Activated CD4-positive, CD25-positive, alpha-beta regulatory T cell treated with anti-CD3 and anti-CD28 coated beads, Interleukin-2, amount 50 U/mL, for 24 hours (primary cell): ENCODE measurements at regions not wholly inside any gene's neighbourhood (a gene's known extent, or its start where the extent isn't known, plus 50 kb on each side); places are given as distances from the start of the nearest gene placed in this dataset.
A peak's percentile ranks its signal among the peaks of the same experiment; 100 is the strongest.

Experiments
- ATAC-seq, 2 donors: fragments of 150-1000 bp; cut with Tn5 transposase; one replicate each; pipeline ENCODE4 v1.10.0; 2021; ENCODE audit warnings: mild to moderate bottlenecking in 1 of 2, moderate library complexity in 1 of 2

DNA sequence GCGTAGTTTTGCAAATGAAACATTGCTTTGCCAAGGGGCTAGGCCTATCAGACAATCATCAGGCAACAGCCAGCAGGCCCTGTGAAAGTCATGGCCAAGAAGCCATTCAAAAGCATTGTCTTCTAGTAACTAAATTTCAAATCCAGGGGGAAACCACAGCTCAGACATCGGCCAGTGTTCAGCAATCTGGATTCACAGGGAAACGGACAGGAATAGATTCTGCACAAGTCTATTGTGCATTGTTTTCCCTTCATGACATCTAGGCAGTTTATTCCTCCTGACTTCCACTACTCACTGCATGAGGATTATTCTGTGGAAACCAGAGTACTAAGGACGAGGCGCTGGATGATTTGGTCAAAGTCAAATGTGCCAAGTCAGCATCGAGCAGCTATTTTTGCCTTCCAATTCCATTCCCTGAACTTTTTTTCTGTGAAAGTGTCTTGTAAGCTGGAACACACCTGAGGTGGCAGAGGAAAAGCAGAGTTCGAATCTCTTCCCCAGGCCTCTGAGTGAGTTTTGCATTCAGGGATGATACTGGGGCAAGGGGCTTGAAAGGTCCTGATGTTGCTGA lies 75.4 kb downstream of the VCPKMT start:
- ATAC-seq: no peak

GRCh38 chr14:50041980-50042379 lies 74.4 kb downstream of the VCPKMT start:
- ATAC-seq: no peak

- ATAC-seq: no peak
These were observed 72.2 kb downstream of the VCPKMT start for GRCh38 chr14:50044042-50044651.

GRCh38 chr14:50045039-50045711 lies 71.2 kb downstream of the VCPKMT start:
- peak; percentile 76 to 79 for ATAC-seq

DNA sequence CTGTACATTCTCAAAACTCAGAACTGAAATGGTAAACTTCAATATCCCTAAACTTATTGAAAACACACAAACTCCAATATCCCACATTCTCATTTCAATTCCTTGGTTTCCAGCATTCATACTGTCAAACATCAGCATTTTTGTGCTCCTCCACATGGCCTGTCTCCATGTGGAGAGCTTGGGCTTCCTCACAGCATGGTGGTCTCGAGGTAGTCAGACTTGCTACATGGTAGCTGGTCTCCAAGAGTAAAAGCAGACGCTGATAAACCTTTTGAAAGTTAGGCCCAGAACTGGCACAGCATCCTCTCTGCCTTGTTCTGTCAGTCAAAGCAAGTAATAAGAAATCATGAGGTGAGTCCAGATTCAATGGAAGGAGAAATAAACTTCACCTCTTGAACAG lies 70.5 kb downstream of the VCPKMT start:
- ATAC-seq: no peak

- ATAC-seq: no peak
These were observed 69.1 kb downstream of the VCPKMT start for GRCh38 chr14:50047274-50047676.

DNA sequence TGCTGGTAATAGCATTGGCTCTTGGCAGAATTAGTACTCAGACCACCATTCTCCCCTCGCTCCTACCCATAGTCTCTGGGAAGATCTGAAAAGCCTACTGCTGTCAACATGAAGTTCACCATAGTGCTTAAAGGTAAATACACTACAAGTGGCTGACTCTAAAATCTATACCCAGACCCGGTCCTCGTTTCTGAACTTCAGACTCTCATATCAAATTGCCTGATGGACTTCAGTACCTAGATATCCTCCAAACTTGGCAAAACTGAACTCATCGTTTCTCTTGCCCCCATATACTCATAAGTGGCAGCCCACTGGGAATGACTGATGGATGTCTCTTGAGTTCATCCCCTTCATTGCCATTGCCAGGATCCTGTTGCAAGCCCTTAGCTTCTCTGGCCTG lies 67.3 kb downstream of the VCPKMT start:
- no peak for ATAC-seq

GRCh38 chr14:50049703-50050570 lies 66.4 kb downstream of the VCPKMT start:
- ATAC-seq: no peak

- ATAC-seq: no peak
These were observed 65.3 kb downstream of the VCPKMT start for GRCh38 chr14:50051106-50051505.

- ATAC-seq: no peak
These were observed 64.7 kb downstream of the VCPKMT start for GRCh38 chr14:50051706-50052105.

GRCh38 chr14:50052517-50052916 lies 63.9 kb downstream of the VCPKMT start:
- ATAC-seq: no peak

GRCh38 chr14:50053935-50054334 lies 62.4 kb downstream of the VCPKMT start:
- no peak for ATAC-seq

DNA sequence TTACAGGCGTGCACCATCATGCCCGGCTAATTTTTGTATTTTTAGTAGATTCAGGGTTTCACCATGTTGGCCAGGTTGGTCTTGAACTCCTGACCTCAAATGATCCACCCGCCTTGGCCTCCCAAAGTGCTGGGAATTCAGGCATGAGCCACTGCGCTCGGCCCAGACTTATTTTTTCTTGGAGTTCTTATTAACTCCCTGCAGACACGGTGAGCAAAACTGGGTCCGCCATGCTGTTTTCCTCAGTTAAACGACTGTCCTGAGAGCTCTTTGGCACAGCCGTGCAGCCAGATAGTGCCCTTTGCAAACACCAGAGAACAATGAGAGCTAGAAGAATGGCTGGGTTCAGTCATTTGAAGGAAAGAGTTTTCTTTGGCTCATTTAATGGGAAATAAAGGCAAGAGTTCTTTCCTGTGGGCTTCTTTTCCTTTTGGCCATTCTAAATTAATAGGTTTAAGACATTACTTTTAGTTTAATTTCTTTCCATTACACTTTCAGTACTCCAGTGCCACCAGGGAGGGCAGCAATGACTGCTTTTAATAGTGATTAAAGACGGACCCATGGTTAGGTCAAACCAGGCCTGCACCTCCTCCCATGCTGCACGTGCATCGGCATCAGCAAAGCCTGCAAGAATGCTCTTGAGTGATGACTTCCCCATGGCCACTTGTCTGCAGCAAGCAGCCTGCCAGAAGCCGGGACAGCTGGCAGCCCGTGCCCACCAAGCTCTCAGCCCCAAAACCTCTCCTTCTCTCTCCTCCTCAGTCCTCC lies 60.7 kb downstream of the VCPKMT start:
- ATAC-seq: no peak

- no peak for ATAC-seq
These were observed 59.9 kb downstream of the VCPKMT start for GRCh38 chr14:50056435-50056834.

- no peak for ATAC-seq
These were observed 59.0 kb downstream of the VCPKMT start for GRCh38 chr14:50057331-50057730.

DNA sequence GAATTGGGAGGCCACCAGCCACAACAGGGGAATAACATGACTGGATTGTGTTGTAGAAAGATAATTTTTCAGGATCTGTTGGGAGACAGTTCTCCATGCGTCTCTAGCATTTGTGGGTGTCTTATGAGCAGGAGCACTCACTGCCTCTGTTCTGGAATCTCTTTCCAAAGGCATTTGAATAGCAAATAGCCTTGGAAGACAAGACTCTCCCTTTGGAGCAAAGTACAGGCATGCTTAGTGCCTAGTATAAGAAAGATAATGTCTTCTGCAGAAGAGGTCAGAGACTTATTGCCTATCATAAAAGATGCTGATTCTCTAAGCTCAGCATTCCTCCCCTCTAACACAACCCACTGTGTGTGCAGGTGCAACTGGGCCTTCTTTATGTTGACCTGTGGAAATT lies 58.3 kb downstream of the VCPKMT start:
- ATAC-seq: no peak
